Lower leg skin (tissue), 4 donors: ENCODE measurements at regions not wholly inside any gene's neighbourhood (a gene's known extent, or its start where the extent isn't known, plus 50 kb on each side); places are given as distances from the start of the nearest gene placed in this dataset.
"Not testable (repeated sequence)": the region's sequence is repeated elsewhere in the genome, so short reads cannot be mapped to it uniquely, and the experiment has no call there.

Source experiments
- DNase-seq, 2 donors: peaks; one replicate each; pipeline ENCODE4 v3.0.0-alpha.2; 2019; ENCODE audit warnings: low spot score in 2 of 2
- H3K4me3 ChIP-seq: fragments of 200-600 bp; sonication (generic); 2 replicates; pipeline ENCODE4 v1.5.1; 2017; ENCODE audit warnings: mild to moderate bottlenecking, low read depth; ENCODE audit not compliant: poor library complexity, severe bottlenecking
- POLR2A ChIP-seq, 2 donors: fragments of 450-650 bp; IDR thresholded peaks; one replicate each; pipeline ENCODE4 v1.6.1; 2016 to 2017; ENCODE audit warnings: antibody characterized with exemption in 2 of 2, mild to moderate bottlenecking in 1 of 2, moderate library complexity in 1 of 2
- WGBS, 2 donors: methylation state at CpG; one replicate each; pipeline ENCODE4 v1.1.5; 2018; 5-methylcytosine and 5-hydroxymethylcytosine counted together
- intact Hi-C: fragments of 100-400 bp; cut with DNase I; formaldehyde crosslinking; loops from one replicate; pipeline ENCODE4 v1.15.0; 2023; ENCODE audit warnings: low total_unique reads
- TF ChIP-seq, protein P1 (sequence below), 3 donors: fragments of 450-650 bp; IDR thresholded peaks; one replicate each; pipeline ENCODE4 v1.5.1; 2016; ENCODE audit warnings: antibody characterized with exemption in 3 of 3, mild to moderate bottlenecking in 3 of 3, moderate library complexity in 2 of 3

DNA sequence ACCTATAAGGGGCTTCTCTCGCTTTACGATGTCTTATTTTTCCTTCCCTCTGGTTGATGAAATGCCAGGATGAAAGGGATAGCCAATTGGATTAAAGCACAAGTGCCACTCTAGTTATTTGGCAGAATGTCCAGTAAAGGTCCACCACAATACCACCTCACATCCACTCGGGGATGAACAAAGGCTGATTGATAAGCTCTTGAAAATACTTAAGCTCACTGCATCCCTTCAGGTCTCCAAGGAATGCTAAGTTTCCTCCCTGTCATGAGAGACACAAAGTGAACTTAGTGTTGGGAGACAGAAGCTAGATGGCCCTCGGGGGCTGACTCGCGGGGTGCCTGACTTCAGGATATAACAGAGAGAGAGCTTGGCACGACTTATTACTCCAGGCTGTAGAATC lies 185.9 kb upstream of the ZNF644 start:
- DNase-seq, intact Hi-C loops, H3K4me3 ChIP-seq: not testable (repeated sequence)
- WGBS, 2 donors = 85 to 92% methylated on average over 7 of the region's 7 CpGs

DNA sequence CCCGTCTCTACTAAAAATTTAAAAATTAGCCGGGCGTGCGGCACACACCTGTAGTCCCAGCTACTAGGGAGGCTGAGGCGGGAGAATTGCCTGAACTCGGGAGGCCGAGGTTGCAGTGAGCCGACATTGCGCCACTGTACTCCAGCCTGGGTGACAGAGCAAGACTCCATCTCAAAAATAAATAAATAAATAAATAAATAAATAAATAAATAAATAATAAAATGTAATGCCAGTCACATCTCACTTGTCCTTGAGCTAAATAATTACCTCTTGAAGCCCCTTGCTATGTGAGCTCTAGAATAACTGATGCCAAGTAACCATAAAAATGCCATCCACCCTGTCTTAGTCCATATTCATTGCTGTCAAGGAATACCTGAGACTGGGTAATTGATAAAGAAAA lies 182.3 kb upstream of the ZNF644 start:
- 93 to 96% methylated on average over 9 of the region's 9 CpGs for WGBS, 2 donors
- DNase-seq, H3K4me3 ChIP-seq, intact Hi-C loops: not testable (repeated sequence)

DNA sequence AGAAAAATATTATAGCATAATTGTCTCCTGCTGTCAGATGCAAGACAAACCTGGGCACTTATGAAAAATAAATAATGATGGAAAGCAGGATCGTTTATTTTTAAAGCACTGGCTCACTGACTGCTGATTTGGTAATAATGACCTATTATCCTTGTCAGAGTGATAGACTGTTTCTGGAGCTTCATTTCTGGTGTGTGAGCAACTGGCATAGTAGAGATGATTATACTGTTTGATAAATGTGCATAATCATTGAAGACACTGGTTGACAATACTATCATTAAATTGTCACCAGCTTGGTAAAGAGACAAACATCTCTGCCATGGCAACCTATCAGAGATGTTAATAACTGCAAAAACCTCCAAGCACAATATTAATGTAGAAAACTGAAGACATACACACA lies 179.9 kb upstream of the ZNF644 start:
- no peak for DNase-seq
- intact Hi-C loops = no loop called here
- TF ChIP-seq, protein P1, sequence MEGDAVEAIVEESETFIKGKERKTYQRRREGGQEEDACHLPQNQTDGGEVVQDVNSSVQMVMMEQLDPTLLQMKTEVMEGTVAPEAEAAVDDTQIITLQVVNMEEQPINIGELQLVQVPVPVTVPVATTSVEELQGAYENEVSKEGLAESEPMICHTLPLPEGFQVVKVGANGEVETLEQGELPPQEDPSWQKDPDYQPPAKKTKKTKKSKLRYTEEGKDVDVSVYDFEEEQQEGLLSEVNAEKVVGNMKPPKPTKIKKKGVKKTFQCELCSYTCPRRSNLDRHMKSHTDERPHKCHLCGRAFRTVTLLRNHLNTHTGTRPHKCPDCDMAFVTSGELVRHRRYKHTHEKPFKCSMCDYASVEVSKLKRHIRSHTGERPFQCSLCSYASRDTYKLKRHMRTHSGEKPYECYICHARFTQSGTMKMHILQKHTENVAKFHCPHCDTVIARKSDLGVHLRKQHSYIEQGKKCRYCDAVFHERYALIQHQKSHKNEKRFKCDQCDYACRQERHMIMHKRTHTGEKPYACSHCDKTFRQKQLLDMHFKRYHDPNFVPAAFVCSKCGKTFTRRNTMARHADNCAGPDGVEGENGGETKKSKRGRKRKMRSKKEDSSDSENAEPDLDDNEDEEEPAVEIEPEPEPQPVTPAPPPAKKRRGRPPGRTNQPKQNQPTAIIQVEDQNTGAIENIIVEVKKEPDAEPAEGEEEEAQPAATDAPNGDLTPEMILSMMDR (IDR thresholded peaks at IDR 0.05) = no peak
- TF ChIP-seq POLR2A (IDR thresholded peaks at IDR 0.05) = no peak
- WGBS, 2 donors = 53 to 57% methylated on average over 1 of the region's 1 CpG
- H3K4me3 ChIP-seq = no peak overlapping the region

DNA sequence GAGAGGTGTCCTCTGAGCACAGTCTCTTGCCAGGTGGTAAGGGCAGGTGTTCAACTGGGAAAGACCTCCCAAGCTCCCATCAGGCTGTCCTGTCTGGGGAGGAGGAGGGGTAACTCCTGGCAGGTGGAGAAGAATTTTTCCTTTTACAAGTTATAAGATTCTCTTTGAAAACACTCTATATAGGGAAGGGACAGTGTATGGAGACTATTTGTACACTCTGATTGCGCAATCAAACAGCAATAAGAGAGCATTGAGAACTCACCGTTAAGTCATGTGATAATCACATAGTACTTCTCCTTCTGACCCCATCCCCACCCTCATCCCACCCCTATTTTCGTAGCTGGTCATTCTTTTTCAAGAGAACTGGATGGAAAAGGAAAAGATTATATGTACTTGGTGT lies 179.3 kb upstream of the ZNF644 start:
- no peak for TF ChIP-seq POLR2A (IDR thresholded peaks at IDR 0.05)
- intact Hi-C loops = no loop called here
- WGBS, 2 donors = 65 to 72% methylated on average over 3 of the region's 3 CpGs

DNA sequence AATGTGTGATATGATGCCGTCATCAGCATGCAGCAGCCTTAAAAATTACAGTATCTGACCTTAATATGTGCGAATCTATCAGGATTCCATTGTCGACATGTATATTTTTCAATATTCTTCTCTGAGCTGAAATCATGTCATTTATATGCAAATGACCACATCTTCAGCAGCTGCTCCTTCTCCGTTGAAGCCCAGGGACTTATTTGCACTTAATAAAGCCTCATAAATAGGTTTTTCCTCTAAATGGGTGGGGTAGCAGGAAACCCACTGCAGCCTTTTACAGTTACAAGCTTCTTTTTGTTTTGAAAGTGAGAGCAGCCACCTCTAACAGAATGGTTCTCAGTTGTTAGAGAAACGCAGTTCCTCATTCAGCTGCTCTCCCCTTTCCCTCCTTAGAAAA lies 178.8 kb upstream of the ZNF644 start:
- DNase-seq = no peak
- 65 to 69% methylated on average over 5 of the region's 5 CpGs for WGBS, 2 donors
- H3K4me3 ChIP-seq = no peak overlapping the region
- intact Hi-C loops = no loop called here
- TF ChIP-seq POLR2A (IDR thresholded peaks at IDR 0.05) = no peak
- TF ChIP-seq, protein P1 (IDR thresholded peaks at IDR 0.05) = no peak

More for the DNA sequence above, 179.3 kb upstream of the ZNF644 start:
- no peak overlapping the region for H3K4me3 ChIP-seq
- DNase-seq = no peak

DNA sequence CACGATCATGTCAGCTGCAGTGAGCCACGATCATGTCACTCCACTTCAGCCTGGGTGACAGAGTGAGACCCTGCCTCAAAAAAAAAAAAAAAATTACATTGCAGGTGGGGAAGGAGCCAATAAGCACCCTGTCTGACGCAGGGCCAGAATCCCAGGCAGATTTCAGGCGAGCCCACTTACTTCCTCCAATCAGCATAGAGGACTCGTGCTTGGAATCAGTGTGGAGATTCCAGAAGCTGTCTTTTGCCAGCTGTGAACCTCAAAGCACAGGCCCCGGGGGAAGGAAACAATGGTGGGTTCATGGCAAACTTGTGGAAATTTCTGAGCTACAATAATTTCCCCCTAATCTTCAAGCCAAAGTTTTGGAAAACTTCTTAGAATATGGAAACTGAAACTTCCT lies 178.2 kb upstream of the ZNF644 start:
- no peak overlapping the region for H3K4me3 ChIP-seq
- 70 to 74% methylated on average over 6 of the region's 6 CpGs for WGBS, 2 donors
- intact Hi-C loops = no loop called here
- TF ChIP-seq, protein P1 (IDR thresholded peaks at IDR 0.05) = no peak
- no peak for TF ChIP-seq POLR2A (IDR thresholded peaks at IDR 0.05)
- DNase-seq = no peak

DNA sequence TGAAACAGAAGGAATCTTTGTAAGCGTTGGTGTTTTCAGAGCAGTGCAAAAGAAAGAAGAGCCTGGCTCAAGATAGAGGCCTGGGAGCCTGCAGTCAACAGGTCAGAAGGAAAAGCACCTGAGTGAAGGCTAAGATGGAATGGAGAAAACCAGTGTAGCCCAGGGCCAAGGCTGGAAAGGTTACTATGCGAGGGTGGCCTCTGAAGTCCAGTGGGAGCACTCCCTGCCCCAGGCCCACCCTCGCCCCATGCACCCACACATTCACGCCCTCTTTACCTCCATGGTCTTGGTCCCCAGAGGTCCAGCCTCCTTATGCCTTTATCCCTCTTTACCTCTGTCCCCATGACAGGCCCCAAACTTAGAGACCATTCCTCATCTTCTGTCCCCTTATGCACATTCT lies 169.2 kb upstream of the ZNF644 start:
- WGBS, 2 donors = 82 to 88% methylated on average over 4 of the region's 4 CpGs
- no peak overlapping the region for H3K4me3 ChIP-seq
- intact Hi-C loops = no loop called here
- no peak for DNase-seq
- no peak for TF ChIP-seq POLR2A (IDR thresholded peaks at IDR 0.05)
- TF ChIP-seq, protein P1 (IDR thresholded peaks at IDR 0.05) = no peak
